GM19397 (cell line): ENCODE measurements at regions not wholly inside any gene's neighbourhood (a gene's known extent, or its start where the extent isn't known, plus 50 kb on each side); places are given as distances from the start of the nearest gene placed in this dataset.
"Not testable (repeated sequence)": the region's sequence is repeated elsewhere in the genome, so short reads cannot be mapped to it uniquely, and the experiment has no call there.

ENCODE experiments used
- ATAC-seq: cut with Tn5 transposase; IDR thresholded peaks from one replicate; pipeline ENCODE4 v1.9.1; 2021; ENCODE audit warnings: mild to moderate bottlenecking, moderate library complexity; ENCODE audit not compliant: unreplicated experiment

- no peak for ATAC-seq
Observed at GRCh38 chr4:30538794-30539193, 181.4 kb upstream of the PCDH7 start.

- no peak for ATAC-seq
Observed at GRCh38 chr4:30543057-30543456, 177.1 kb upstream of the PCDH7 start.

GRCh38 chr4:30553151-30553550 is 167.0 kb upstream of the PCDH7 start:
- ATAC-seq, result no peak

GRCh38 chr4:30553706-30554105 is 166.5 kb upstream of the PCDH7 start:
- ATAC-seq, result no peak

GRCh38 chr4:30555775-30556174 is 164.4 kb upstream of the PCDH7 start:
- no peak for ATAC-seq

- no peak for ATAC-seq
Observed at GRCh38 chr4:30559481-30559880, 160.7 kb upstream of the PCDH7 start.

GRCh38 chr4:30586850-30587249 is 133.3 kb upstream of the PCDH7 start:
- no peak for ATAC-seq

GRCh38 chr4:30589669-30590068 is 130.5 kb upstream of the PCDH7 start:
- ATAC-seq, result not testable (repeated sequence)

GRCh38 chr4:30600246-30601017 is 119.7 kb upstream of the PCDH7 start:
- no peak for ATAC-seq

- ATAC-seq, result no peak
Observed at GRCh38 chr4:30601070-30601865, 118.9 kb upstream of the PCDH7 start.

- ATAC-seq, result no peak
Observed at GRCh38 chr4:30605616-30606190, 114.5 kb upstream of the PCDH7 start.

GRCh38 chr4:30610361-30610760 is 109.8 kb upstream of the PCDH7 start:
- ATAC-seq, result no peak

- ATAC-seq, result no peak
Observed at GRCh38 chr4:30614771-30615170, 105.4 kb upstream of the PCDH7 start.

GRCh38 chr4:30616942-30617646 is 103.1 kb upstream of the PCDH7 start:
- ATAC-seq, result no peak

GRCh38 chr4:30617836-30618235 is 102.3 kb upstream of the PCDH7 start:
- no peak for ATAC-seq

- ATAC-seq, result no peak
Observed at GRCh38 chr4:30619679-30620078, 100.5 kb upstream of the PCDH7 start.

- ATAC-seq, result no peak
Observed at GRCh38 chr4:30620711-30621110, 99.5 kb upstream of the PCDH7 start.

GRCh38 chr4:30630431-30630830 is 89.7 kb upstream of the PCDH7 start:
- no peak for ATAC-seq

GRCh38 chr4:30632751-30633150 is 87.4 kb upstream of the PCDH7 start:
- no peak for ATAC-seq

GRCh38 chr4:30641345-30641744 is 78.8 kb upstream of the PCDH7 start:
- ATAC-seq, result no peak

GRCh38 chr4:30642567-30642966 is 77.6 kb upstream of the PCDH7 start:
- no peak for ATAC-seq
